Activated CD4-positive, alpha-beta T cell treated with anti-CD3 and anti-CD28 coated beads, Interleukin-2, amount 10 ng/mL, durations not matched to agents 7 days and 5 days (primary cell): ENCODE measurements at regions not wholly inside any gene's neighbourhood (a gene's known extent, or its start where the extent isn't known, plus 50 kb on each side); places are given as distances from the start of the nearest gene placed in this dataset.
"Not testable (repeated sequence)": the region's sequence is repeated elsewhere in the genome, so short reads cannot be mapped to it uniquely, and the experiment has no call there.

Experiments
- CTCF ChIA-PET: fragments of 350-600 bp; sonication (Branson Sonifier 250); formaldehyde crosslinking; loops from one replicate; lab custom pipeline; 2021; ENCODE audit warnings: antibody characterized with exemption; lab: Charles Lee
- POLR2A ChIA-PET: fragments of 350-600 bp; sonication (Branson Sonifier 250); formaldehyde crosslinking; loops from one replicate; lab custom pipeline; 2021; ENCODE audit warnings: antibody characterized with exemption; lab: Charles Lee
- DNase-seq: peaks from one replicate; pipeline ENCODE4 v3.0.0-alpha.2; 2020
- H3K27ac Mint-ChIP-seq: one replicate; pipeline ENCODE4 v1.8.0; 2021; ENCODE audit warnings: mild to moderate bottlenecking, moderate library complexity, mixed read lengths
- H3K27me3 Mint-ChIP-seq: one replicate; pipeline ENCODE4 v1.8.0; 2021; ENCODE audit warnings: mixed read lengths
- H3K36me3 Mint-ChIP-seq: one replicate; pipeline ENCODE4 v1.8.0; 2021; ENCODE audit warnings: low read depth, mixed read lengths
- H3K4me1 Mint-ChIP-seq: one replicate; pipeline ENCODE4 v1.8.0; 2021; ENCODE audit warnings: mixed read lengths
- H3K4me3 Mint-ChIP-seq: one replicate; pipeline ENCODE4 v1.8.0; 2021; ENCODE audit warnings: mild to moderate bottlenecking, moderate library complexity, mixed read lengths
- H3K9me3 Mint-ChIP-seq: one replicate; pipeline ENCODE4 v1.8.0; 2021; ENCODE audit warnings: mixed read lengths

GRCh38 chr5:74393943-74394342, 246.6 kb downstream of the ENC1 start:
- CTCF ChIA-PET, result no interaction called here
- H3K4me3 Mint-ChIP-seq, result no peak overlapping the region
- POLR2A ChIA-PET, result interaction anchor here (0.6 kb wide), 1 partner anchor 251 kb away, joined by 3 read pairs; no protein-coding TSS in a partner anchor
- H3K36me3 Mint-ChIP-seq, result no peaks in the 10 kb centered on the region
- peaks cover 8% of the 10 kb centered on the region for H3K4me1 Mint-ChIP-seq
- no peak for DNase-seq
- H3K27me3 Mint-ChIP-seq, result no peaks in the 10 kb centered on the region
- no peaks in the 10 kb centered on the region for H3K9me3 Mint-ChIP-seq
- no peak overlapping the region for H3K27ac Mint-ChIP-seq

GRCh38 chr5:74392711-74393351, 247.7 kb downstream of the ENC1 start:
- CTCF ChIA-PET, result no interaction called here
- Mint-ChIP-seq H3K27me3 (no peaks in the 10 kb centered on the region), H3K4me3 (no peak overlapping the region), H3K9me3 (no peaks in the 10 kb centered on the region), H3K36me3 (no peaks in the 10 kb centered on the region), H3K27ac (no peak overlapping the region), H3K4me1 (peaks cover 8% of the 10 kb centered on the region)
- no peak for DNase-seq
- POLR2A ChIA-PET, result no interaction called here

GRCh38 chr5:74391410-74391809, 249.1 kb downstream of the ENC1 start:
- Mint-ChIP-seq H3K27me3 (no peaks in the 10 kb centered on the region), H3K4me3 (no peak overlapping the region), H3K4me1 (peaks cover 8% of the 10 kb centered on the region), H3K36me3 (no peaks in the 10 kb centered on the region), H3K27ac (no peak overlapping the region), H3K9me3 (no peaks in the 10 kb centered on the region)
- CTCF ChIA-PET, result interaction anchor here (0.7 kb wide), 1 partner anchor 69 kb away, joined by 4 read pairs; no protein-coding TSS in a partner anchor
- no peak for DNase-seq
- POLR2A ChIA-PET, result interaction anchor here (0.6 kb wide), 1 partner anchor 508 kb away, joined by 4 read pairs; no protein-coding TSS in a partner anchor

- H3K36me3 Mint-ChIP-seq, result no peaks in the 10 kb centered on the region
- no peaks in the 10 kb centered on the region for H3K9me3 Mint-ChIP-seq
- H3K27me3 Mint-ChIP-seq, result no peaks in the 10 kb centered on the region
- DNase-seq, result no peak
- H3K4me1 Mint-ChIP-seq, result peaks cover 8% of the 10 kb centered on the region
- CTCF ChIA-PET, result interaction anchor here (0.7 kb wide), 1 partner anchor 70 kb away, joined by 4 read pairs; no protein-coding TSS in a partner anchor
- no peak overlapping the region for H3K27ac Mint-ChIP-seq
- POLR2A ChIA-PET, result interaction anchor here (0.6 kb wide), 1 partner anchor 507 kb away, joined by 4 read pairs; no protein-coding TSS in a partner anchor
- no peak overlapping the region for H3K4me3 Mint-ChIP-seq
Measured at GRCh38 chr5:74390822-74391221, 249.7 kb downstream of the ENC1 start.

GRCh38 chr5:74390306-74390637, 250.3 kb downstream of the ENC1 start:
- Mint-ChIP-seq H3K36me3 (no peaks in the 10 kb centered on the region), H3K27ac (no peak overlapping the region), H3K4me1 (peaks cover 8% of the 10 kb centered on the region), H3K27me3 (peaks cover 4% of the 10 kb centered on the region), H3K4me3 (no peak overlapping the region), H3K9me3 (no peaks in the 10 kb centered on the region)
- CTCF ChIA-PET, result no interaction called here
- no peak for DNase-seq
- POLR2A ChIA-PET, result no interaction called here

- Mint-ChIP-seq H3K27me3 (peaks cover 4% of the 10 kb centered on the region), H3K4me1 (peaks cover 7% of the 10 kb centered on the region), H3K27ac (no peak overlapping the region), H3K9me3 (no peaks in the 10 kb centered on the region), H3K4me3 (no peak overlapping the region), H3K36me3 (no peaks in the 10 kb centered on the region)
- ChIA-PET CTCF (no interaction called here), POLR2A (no interaction called here)
- no peak for DNase-seq
Measured at GRCh38 chr5:74389531-74390305, 250.8 kb downstream of the ENC1 start.

DNA sequence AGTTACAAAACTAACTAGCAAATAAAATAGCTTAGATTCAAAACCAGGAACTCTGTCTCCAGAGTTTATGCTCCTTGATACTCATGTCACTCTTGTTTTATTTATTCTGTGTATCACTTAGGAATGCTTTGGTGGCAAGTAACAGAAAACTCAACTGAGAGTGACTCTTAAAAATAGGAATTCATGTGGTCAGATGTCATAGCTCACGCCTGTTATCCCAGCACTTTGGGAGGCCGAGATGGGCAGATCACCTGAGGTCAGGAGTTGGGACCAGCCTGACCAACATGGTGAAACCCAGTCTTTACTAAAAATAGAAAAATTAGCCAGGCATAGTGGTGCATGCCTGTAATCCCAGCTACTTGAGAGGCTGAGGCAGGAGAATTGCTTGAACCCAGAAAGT, 252.1 kb downstream of the ENC1 start:
- H3K4me3 Mint-ChIP-seq, H3K9me3 Mint-ChIP-seq, H3K27ac Mint-ChIP-seq, H3K4me1 Mint-ChIP-seq, H3K36me3 Mint-ChIP-seq, H3K27me3 Mint-ChIP-seq, DNase-seq, CTCF ChIA-PET, POLR2A ChIA-PET: not testable (repeated sequence)

DNA sequence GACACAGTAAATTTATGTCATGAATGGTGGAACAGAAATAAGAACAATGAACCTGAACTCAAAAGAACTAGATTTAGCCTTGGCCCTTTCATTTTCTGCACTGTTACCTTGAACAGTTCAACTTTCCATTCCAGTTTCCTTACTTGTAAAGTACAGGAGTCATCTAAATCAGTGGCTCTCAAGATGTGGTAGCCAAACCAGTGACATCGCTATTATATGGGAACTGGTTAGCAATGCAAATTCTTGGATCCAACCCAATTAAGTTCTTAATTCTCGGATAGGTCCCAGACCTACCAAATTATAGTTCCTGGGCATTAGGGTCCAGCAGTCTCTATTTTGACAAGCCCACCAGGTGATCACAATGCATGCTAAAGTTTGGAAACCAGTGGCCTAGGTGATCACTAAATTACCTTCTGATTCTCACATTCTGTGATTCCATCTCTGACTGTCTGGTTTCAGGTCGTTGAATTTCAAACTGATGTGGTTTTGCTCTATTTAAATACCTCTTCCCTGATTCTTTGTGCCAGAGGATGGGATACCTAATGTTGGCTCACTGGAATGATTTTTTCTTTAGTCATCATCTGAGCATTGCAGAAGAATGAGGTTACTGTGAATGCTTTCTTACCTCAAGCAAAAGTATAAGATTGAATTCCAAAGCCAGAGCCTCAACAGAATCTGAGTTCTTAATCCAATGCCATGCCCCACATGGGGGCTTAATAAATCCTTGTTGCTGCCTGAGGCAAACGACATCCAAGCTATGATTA, 253.8 kb downstream of the ENC1 start:
- Mint-ChIP-seq H3K36me3 (no peaks in the 10 kb centered on the region), H3K27me3 (peaks cover 11% of the 10 kb centered on the region), H3K27ac (no peak overlapping the region), H3K4me1 (peaks cover 3% of the 10 kb centered on the region), H3K9me3 (no peaks in the 10 kb centered on the region), H3K4me3 (no peak overlapping the region)
- ChIA-PET POLR2A (no interaction called here), CTCF (interaction anchor here (0.6 kb wide), 1 partner anchor 68 kb away, joined by 3 read pairs; no protein-coding TSS in a partner anchor)
- DNase-seq, result no peak

- ChIA-PET POLR2A (no interaction called here), CTCF (no interaction called here)
- peaks cover 12% of the 10 kb centered on the region for H3K27me3 Mint-ChIP-seq
- no peak for DNase-seq
- no peaks in the 10 kb centered on the region for H3K4me1 Mint-ChIP-seq
- no peak overlapping the region for H3K27ac Mint-ChIP-seq
- H3K4me3 Mint-ChIP-seq, result no peak overlapping the region
- H3K9me3 Mint-ChIP-seq, result no peaks in the 10 kb centered on the region
- H3K36me3 Mint-ChIP-seq, result no peaks in the 10 kb centered on the region
Measured at GRCh38 chr5:74384851-74385250, 255.7 kb downstream of the ENC1 start.

DNA sequence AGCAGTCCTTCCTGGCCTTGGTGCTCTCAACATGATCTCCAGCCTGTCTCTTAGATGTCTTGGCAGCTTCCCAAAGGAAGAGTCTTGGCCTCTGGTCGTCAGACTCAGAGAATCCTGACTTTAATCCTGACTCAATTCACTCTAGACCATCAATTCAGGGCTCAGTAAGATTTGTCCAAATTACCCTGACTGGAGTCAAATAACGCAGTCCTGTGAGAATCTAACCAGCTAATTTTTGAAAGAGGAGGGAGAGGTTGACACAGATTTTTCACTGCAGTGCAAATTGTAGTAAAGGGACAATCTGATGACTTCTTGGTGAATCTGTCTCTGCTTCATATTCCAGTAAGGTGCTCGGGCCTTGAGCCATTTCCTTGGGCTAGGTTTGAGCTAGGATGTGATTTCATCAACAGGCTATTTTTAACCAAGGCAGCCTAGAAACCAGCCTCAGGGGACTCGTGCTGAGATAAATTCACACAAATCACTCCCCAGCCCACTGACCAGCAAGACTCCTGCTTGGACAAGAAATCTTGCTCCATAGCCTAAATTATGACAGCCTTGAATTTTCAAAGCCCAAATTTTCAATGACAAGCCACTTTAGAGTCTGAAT, 257.4 kb downstream of the ENC1 start:
- CTCF ChIA-PET, result no interaction called here
- no peaks in the 10 kb centered on the region for H3K36me3 Mint-ChIP-seq
- POLR2A ChIA-PET, result no interaction called here
- H3K4me1 Mint-ChIP-seq, result no peaks in the 10 kb centered on the region
- DNase-seq, result no peak
- H3K27ac Mint-ChIP-seq, result no peak overlapping the region
- no peak overlapping the region for H3K4me3 Mint-ChIP-seq
- peaks cover 13% of the 10 kb centered on the region for H3K27me3 Mint-ChIP-seq
- H3K9me3 Mint-ChIP-seq, result no peaks in the 10 kb centered on the region

DNA sequence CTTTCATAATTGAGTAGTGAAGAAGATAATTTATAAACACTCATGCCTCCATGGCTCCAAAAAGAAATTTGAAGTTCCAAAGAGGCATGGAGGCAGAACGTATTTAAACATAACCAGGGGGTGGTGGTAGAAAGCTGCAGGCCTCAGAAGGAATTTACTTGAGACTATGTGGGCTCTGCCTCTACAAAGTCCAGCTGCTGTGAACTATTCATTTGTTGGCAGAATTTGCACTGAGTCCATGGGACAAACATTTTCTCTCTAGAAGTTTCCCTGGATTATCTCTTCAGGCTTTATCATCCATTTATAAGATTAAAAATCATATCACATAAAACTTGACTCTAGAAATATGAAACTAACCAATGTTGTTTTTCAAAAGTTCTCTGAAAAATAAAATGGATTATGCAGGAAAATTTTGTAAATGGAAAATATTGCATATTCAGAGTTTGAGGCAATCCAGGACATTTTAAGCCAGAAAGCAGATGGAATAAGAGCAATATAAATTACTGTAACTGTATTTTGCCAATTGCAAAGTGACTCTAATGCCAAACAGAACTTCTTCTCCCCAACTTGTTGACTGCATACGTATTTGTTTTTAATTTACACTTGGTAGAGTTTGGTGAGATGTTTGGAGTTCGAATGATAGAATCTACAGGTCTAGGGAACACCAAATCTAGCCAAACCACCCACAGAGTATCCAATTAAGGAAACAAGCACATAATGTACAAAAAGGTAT, 258.2 kb downstream of the ENC1 start:
- H3K4me3 Mint-ChIP-seq, result no peak overlapping the region
- POLR2A ChIA-PET, result no interaction called here
- H3K27ac Mint-ChIP-seq, result no peak overlapping the region

DNA sequence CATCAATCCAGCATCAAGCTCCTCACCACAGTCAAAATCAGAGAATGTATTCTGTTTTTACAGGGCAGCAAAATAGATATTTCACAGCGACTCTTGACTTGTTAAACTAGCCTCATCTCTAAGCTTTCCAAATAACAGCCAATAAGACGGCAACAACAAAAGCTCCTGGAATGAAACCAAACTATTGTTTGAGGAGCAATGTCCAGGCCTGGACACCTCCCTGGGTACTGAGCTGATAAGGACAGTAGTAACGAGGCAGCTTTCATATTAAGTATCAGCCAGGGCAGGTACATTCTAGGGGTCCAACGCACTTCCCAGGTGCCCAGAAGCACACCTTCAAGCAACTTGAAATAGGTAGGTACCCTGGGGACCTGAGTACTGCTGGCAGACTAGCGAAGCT, 260.3 kb downstream of the ENC1 start:
- peaks cover 14% of the 10 kb centered on the region for H3K27me3 Mint-ChIP-seq
- POLR2A ChIA-PET, result no interaction called here
- H3K9me3 Mint-ChIP-seq, result no peaks in the 10 kb centered on the region
- H3K4me1 Mint-ChIP-seq, result no peaks in the 10 kb centered on the region
- H3K4me3 Mint-ChIP-seq, result no peak overlapping the region
- no peak for DNase-seq
- H3K27ac Mint-ChIP-seq, result no peak overlapping the region
- no peaks in the 10 kb centered on the region for H3K36me3 Mint-ChIP-seq
- CTCF ChIA-PET, result no interaction called here

More for the DNA sequence above, 258.2 kb downstream of the ENC1 start:
- H3K27me3 Mint-ChIP-seq, result peaks cover 13% of the 10 kb centered on the region
- H3K9me3 Mint-ChIP-seq, result no peaks in the 10 kb centered on the region
- no peak for DNase-seq
- CTCF ChIA-PET, result no interaction called here
- H3K36me3 Mint-ChIP-seq, result no peaks in the 10 kb centered on the region
- no peaks in the 10 kb centered on the region for H3K4me1 Mint-ChIP-seq
